RWPE1 (cell line): ENCODE measurements at regions not wholly inside any gene's neighbourhood (a gene's known extent, or its start where the extent isn't known, plus 50 kb on each side); places are given as distances from the start of the nearest gene placed in this dataset.
"Not testable (repeated sequence)": the region's sequence is repeated elsewhere in the genome, so short reads cannot be mapped to it uniquely, and the experiment has no call there.

Experiments
- CTCF ChIA-PET: fragments of 350-600 bp; sonication (Branson Sonifier 250); formaldehyde crosslinking; extraction: SDS; loops from one replicate; lab custom pipeline; 2021; lab: Yijun Ruan, JAX
- POLR2A ChIA-PET: fragments of 400-600 bp; formaldehyde crosslinking; extraction: SDS; loops from one replicate; lab custom pipeline; 2020; ENCODE audit warnings: antibody characterized with exemption; ENCODE audit not compliant: low non-redundant PET; lab: Yijun Ruan, JAX
- DNase-seq: peaks from one replicate; pipeline ENCODE4 v3.0.0; 2012; ENCODE audit warnings: low spot score
- H3K27ac ChIP-seq: fragments of 450-650 bp; 2 replicates; pipeline ENCODE4 v1.5.1; 2017
- TF ChIP-seq, protein P1 (sequence below): fragments of 450-650 bp; conservative IDR thresholded peaks from 2 replicates; pipeline ENCODE4 v1.5.1; 2017; ENCODE audit warnings: low read depth, mild to moderate bottlenecking

GRCh38 chr4:173746424-173746823, 216.4 kb upstream of the HAND2 start:
- TF ChIP-seq, protein P1, sequence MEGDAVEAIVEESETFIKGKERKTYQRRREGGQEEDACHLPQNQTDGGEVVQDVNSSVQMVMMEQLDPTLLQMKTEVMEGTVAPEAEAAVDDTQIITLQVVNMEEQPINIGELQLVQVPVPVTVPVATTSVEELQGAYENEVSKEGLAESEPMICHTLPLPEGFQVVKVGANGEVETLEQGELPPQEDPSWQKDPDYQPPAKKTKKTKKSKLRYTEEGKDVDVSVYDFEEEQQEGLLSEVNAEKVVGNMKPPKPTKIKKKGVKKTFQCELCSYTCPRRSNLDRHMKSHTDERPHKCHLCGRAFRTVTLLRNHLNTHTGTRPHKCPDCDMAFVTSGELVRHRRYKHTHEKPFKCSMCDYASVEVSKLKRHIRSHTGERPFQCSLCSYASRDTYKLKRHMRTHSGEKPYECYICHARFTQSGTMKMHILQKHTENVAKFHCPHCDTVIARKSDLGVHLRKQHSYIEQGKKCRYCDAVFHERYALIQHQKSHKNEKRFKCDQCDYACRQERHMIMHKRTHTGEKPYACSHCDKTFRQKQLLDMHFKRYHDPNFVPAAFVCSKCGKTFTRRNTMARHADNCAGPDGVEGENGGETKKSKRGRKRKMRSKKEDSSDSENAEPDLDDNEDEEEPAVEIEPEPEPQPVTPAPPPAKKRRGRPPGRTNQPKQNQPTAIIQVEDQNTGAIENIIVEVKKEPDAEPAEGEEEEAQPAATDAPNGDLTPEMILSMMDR, result no peak
- CTCF ChIA-PET, result no interaction called here
- DNase-seq, result no peak
- no peak overlapping the region for H3K27ac ChIP-seq
- POLR2A ChIA-PET, result no interaction called here

- ChIA-PET POLR2A (no interaction called here), CTCF (no interaction called here)
- H3K27ac ChIP-seq, result no peak overlapping the region
- TF ChIP-seq, protein P1, result no peak
- no peak for DNase-seq
These were observed 215.7 kb upstream of the HAND2 start for GRCh38 chr4:173745765-173746164.

GRCh38 chr4:173736840-173737239, 206.8 kb upstream of the HAND2 start:
- POLR2A ChIA-PET, result no interaction called here

DNA sequence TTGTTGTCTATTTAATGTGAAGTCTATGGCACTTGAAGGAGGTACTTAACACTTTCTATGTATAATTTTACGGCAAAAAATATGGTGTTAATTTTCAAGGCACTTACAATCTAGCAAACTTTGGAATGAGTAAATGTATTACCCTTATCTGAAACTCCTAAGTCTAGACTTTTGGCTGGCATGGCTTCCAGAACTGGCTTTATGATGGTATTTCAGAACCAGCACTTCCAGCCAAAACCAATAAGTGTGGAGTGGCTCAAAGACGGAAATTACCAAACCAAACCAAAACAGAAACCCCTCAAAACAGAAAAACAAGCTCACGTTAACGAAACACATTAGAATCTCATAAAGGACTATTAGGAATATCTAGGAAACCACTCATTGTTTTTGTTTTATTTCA, 205.6 kb upstream of the HAND2 start:
- CTCF ChIA-PET, result no interaction called here
- no peak for DNase-seq
- POLR2A ChIA-PET, result no interaction called here
- no peak overlapping the region for H3K27ac ChIP-seq
- TF ChIP-seq, protein P1, result no peak

More at GRCh38 chr4:173736840-173737239, 206.8 kb upstream of the HAND2 start:
- no peak overlapping the region for H3K27ac ChIP-seq
- no peak for DNase-seq
- TF ChIP-seq, protein P1, result no peak
- CTCF ChIA-PET, result no interaction called here

- TF ChIP-seq, protein P1, result no peak
- H3K27ac ChIP-seq, result no peak overlapping the region
- DNase-seq, result no peak
- POLR2A ChIA-PET, result no interaction called here
- CTCF ChIA-PET, result no interaction called here
These were observed 205.0 kb upstream of the HAND2 start for GRCh38 chr4:173735049-173735448.

DNA sequence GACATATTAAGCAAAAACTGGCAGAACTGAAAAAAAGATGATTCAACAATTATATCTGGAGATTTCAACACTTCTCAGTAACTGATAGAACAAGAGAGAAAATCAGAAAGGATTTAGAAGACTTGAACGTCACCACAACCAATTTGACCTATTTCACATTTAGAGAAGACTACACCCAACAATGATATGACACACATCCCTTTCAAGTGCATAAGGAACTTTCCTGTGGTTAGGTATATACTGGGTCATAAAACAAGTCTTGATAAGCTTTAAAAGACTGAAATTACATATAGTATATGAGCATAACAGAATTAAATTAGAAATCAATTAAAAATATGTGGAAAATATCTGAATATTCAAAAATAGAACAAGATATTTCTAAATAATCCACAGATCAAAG, 201.2 kb upstream of the HAND2 start:
- ChIA-PET POLR2A (no interaction called here), CTCF (no interaction called here)
- DNase-seq, result no peak
- TF ChIP-seq, protein P1, result no peak
- H3K27ac ChIP-seq, result no peak overlapping the region

GRCh38 chr4:173722075-173722474, 192.0 kb upstream of the HAND2 start:
- no peak overlapping the region for H3K27ac ChIP-seq
- ChIA-PET POLR2A (no interaction called here), CTCF (no interaction called here)
- DNase-seq, result no peak
- TF ChIP-seq, protein P1, result no peak

GRCh38 chr4:173718504-173718903, 188.5 kb upstream of the HAND2 start:
- CTCF ChIA-PET, result not testable (repeated sequence)

More at GRCh38 chr4:173718504-173718903, 188.5 kb upstream of the HAND2 start:
- POLR2A ChIA-PET, H3K27ac ChIP-seq, DNase-seq: not testable (repeated sequence)
